Left ventricle myocardium inferior (tissue), 1 donor: ENCODE measurements at regions not wholly inside any gene's neighbourhood (a gene's known extent, or its start where the extent isn't known, plus 50 kb on each side); places are given as distances from the start of the nearest gene placed in this dataset.

Experiments
- DNase-seq: peaks from one replicate; pipeline ENCODE4 v3.0.0-alpha.2; 2020
- H3K27ac ChIP-seq: fragments of 200-600 bp; replicated peaks from 2 replicates; pipeline ENCODE4 v1.8.0; 2021
- H3K27me3 ChIP-seq: fragments of 200-600 bp; 2 replicates; pipeline ENCODE4 v1.8.0; 2021; ENCODE audit warnings: low read depth
- H3K36me3 ChIP-seq: fragments of 200-600 bp; 2 replicates; pipeline ENCODE4 v1.8.0; 2021
- H3K4me1 ChIP-seq: fragments of 200-600 bp; 2 replicates; pipeline ENCODE4 v1.8.0; 2021
- H3K4me3 ChIP-seq: fragments of 200-600 bp; 2 replicates; pipeline ENCODE4 v1.8.0; 2021; ENCODE audit warnings: mild to moderate bottlenecking, moderate library complexity
- H3K9me3 ChIP-seq: fragments of 200-600 bp; replicated peaks from 2 replicates; pipeline ENCODE4 v1.8.0; 2021
- CTCF ChIP-seq: fragments of 200-600 bp; IDR thresholded peaks from 2 replicates; pipeline ENCODE4 v1.8.0; 2021; ENCODE audit warnings: antibody characterized with exemption, mild to moderate bottlenecking, borderline replicate concordance
- intact Hi-C: fragments of 100-400 bp; cut with micrococcal nuclease; formaldehyde crosslinking; loops from one replicate; pipeline ENCODE4 v1.11.0; 2022
- donor health status: DM: no; HTN: yes; CAD: no; lungs with severe emphysema.

- no peak overlapping the region for H3K27ac ChIP-seq
- intact Hi-C loops, result no loop called here
- peaks cover 15% of the 10 kb centered on the region for H3K9me3 ChIP-seq
- no peaks in the 10 kb centered on the region for H3K4me1 ChIP-seq
- TF ChIP-seq CTCF, result no peak
- DNase-seq, result no peak
- H3K27me3 ChIP-seq, result peaks cover 5% of the 10 kb centered on the region
- H3K36me3 ChIP-seq, result no peaks in the 10 kb centered on the region
- H3K4me3 ChIP-seq, result no peak overlapping the region
Measured at GRCh38 chr11:119551420-119552105, 128.6 kb upstream of the THY1 start.

GRCh38 chr11:119550053-119550752 is 127.2 kb upstream of the THY1 start:
- no peak for DNase-seq
- intact Hi-C loops, result no loop called here
- no peak overlapping the region for H3K4me3 ChIP-seq
- TF ChIP-seq CTCF, result no peak
- no peaks in the 10 kb centered on the region for H3K4me1 ChIP-seq
- H3K27ac ChIP-seq, result no peak overlapping the region
- H3K27me3 ChIP-seq, result peaks cover 5% of the 10 kb centered on the region
- H3K9me3 ChIP-seq, result peaks cover 15% of the 10 kb centered on the region
- H3K36me3 ChIP-seq, result no peaks in the 10 kb centered on the region

DNA sequence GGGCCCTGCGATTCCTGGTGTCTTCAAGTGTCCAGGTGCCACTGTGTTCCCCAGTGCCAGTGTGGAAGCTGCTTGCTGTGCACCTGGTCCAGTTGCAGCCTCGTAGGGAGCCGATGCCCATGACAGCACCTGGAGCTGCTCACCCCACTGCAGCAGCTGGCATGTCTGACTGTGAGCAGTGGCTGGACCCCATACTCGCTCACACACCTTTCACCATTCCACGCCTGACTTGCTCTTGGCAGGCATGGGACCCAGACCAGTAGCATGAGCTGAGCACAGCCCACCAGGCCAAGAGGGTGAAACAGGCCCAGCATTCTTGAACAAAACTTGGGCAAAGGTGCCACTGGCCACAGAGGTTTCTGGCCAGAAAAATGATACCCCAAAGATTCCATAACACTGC is 124.5 kb upstream of the THY1 start:
- Histone ChIP-seq H3K27ac (no peak overlapping the region), H3K9me3 (peaks cover 15% of the 10 kb centered on the region), H3K4me3 (no peak overlapping the region), H3K27me3 (no peaks in the 10 kb centered on the region), H3K36me3 (no peaks in the 10 kb centered on the region), H3K4me1 (no peaks in the 10 kb centered on the region)
- intact Hi-C loops, result no loop called here
- no peak for DNase-seq
- no peak for TF ChIP-seq CTCF

GRCh38 chr11:119545978-119546915 is 123.3 kb upstream of the THY1 start:
- Histone ChIP-seq H3K9me3 (peaks cover 12% of the 10 kb centered on the region), H3K27me3 (peaks cover 12% of the 10 kb centered on the region), H3K27ac (no peak overlapping the region), H3K36me3 (no peaks in the 10 kb centered on the region), H3K4me1 (no peaks in the 10 kb centered on the region), H3K4me3 (no peak overlapping the region)
- intact Hi-C loops, result no loop called here
- no peak for TF ChIP-seq CTCF
- DNase-seq, result no peak

DNA sequence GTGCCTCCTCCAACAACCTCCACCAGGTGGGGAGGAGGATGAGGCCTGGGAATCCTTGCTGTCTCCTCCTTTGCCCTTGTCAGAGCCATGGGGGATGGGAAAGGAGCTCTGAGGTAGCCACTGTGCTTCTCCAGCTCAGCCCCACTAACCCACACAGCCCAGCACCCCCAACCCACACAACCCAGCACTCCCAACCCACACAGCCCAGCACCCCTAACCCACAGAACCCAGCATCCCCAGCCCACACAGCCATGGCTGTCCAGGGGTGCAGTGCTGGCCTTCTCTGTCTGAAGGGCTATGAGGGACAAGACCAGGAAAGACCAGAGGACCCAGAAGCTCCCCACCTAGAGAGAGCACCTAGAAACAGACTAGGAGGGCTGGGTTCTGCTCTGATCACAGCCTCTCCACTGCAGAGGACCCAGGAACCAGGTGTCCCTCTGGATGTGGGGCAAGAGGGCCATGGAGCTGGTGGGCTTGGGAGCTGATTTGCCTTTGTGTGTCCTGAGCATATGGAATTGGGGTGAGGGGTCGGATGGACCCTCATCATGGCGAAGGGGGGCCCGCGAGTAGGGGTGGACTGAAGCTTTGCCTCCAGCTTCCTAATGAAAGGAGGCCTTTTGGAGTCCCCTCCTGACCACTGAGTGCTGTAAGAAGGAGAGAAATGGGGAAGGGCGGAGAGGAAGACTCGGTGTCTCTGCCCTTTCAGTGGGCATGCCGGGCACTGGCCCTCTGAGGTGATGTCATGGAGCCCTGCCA is 117.6 kb upstream of the THY1 start:
- Histone ChIP-seq H3K4me3 (no peak overlapping the region), H3K36me3 (no peaks in the 10 kb centered on the region), H3K9me3 (no peaks in the 10 kb centered on the region), H3K27ac (no peak overlapping the region), H3K4me1 (no peaks in the 10 kb centered on the region), H3K27me3 (peaks cover 51% of the 10 kb centered on the region)
- no peak for TF ChIP-seq CTCF
- intact Hi-C loops, result no loop called here
- no peak for DNase-seq
